Kidney (tissue), 13 donors: ENCODE measurements at regions not wholly inside any gene's neighbourhood (a gene's known extent, or its start where the extent isn't known, plus 50 kb on each side); places are given as distances from the start of the nearest gene placed in this dataset.

Experiments
- DNase-seq, 5 donors: peaks; one replicate each; pipeline ENCODE4 v3.0.0-alpha.2; 2013 to 2020
- FAIRE-seq: peaks from 2 replicates; lab custom pipeline; 2012; peaks lifted over from hg19 to GRCh38; lab: Jason Lieb, UNC
- H3K27ac ChIP-seq, 2 donors: one replicate each; pipeline ENCODE4 v1.7.0; 2013; ENCODE audit warnings: low read depth in 2 of 2, low read length in 2 of 2, inconsistent platforms in 1 of 2
- H3K27me3 ChIP-seq: one replicate; pipeline ENCODE4 v1.7.1; 2013; ENCODE audit warnings: low read length, inconsistent platforms; ENCODE audit not compliant: control insufficient read depth, insufficient read depth
- H3K36me3 ChIP-seq, 3 donors: one replicate each; pipeline versions ENCODE4 v1.7.0 to v1.7.1; 2013; ENCODE audit warnings: low read length in 3 of 3, control low read depth in 1 of 3, inconsistent platforms in 1 of 3; ENCODE audit not compliant: insufficient read depth in 3 of 3, control insufficient read depth in 2 of 3
- H3K4me1 ChIP-seq, 3 donors: one replicate each; pipeline versions ENCODE4 v1.7.0 to v1.7.1; 2013; ENCODE audit warnings: low read length in 3 of 3, inconsistent platforms in 1 of 3, low read depth in 1 of 3; ENCODE audit not compliant: control insufficient read depth in 2 of 3, insufficient read depth in 2 of 3
- H3K4me3 ChIP-seq, 3 donors: one replicate each; pipeline versions ENCODE4 v1.7.0 to v1.8.1; 2013; ENCODE audit warnings: low read length in 3 of 3, control low read depth in 1 of 3, inconsistent platforms in 1 of 3
- H3K9ac ChIP-seq, 3 donors: one replicate each; pipeline versions ENCODE4 v1.7.0 to v1.7.1; 2013; ENCODE audit warnings: low read length in 3 of 3, control low read depth in 1 of 3, inconsistent platforms in 1 of 3
- H3K9me3 ChIP-seq, 3 donors: one replicate each; pipeline versions ENCODE4 v1.7.0 to v1.7.1; 2013; ENCODE audit warnings: low read length in 3 of 3, control low read depth in 1 of 3, inconsistent platforms in 1 of 3; ENCODE audit not compliant: control insufficient read depth in 2 of 3, insufficient read depth in 1 of 3
- CTCF ChIP-seq: IDR thresholded peaks from 3 replicates; pipeline ENCODE4 v1.5.1; 2012; ENCODE audit warnings: mild to moderate bottlenecking, moderate library complexity, borderline replicate concordance; ENCODE audit not compliant: insufficient read depth; ENCODE audit errors: extremely low read depth
- intact Hi-C: fragments of 100-400 bp; cut with DNase I; formaldehyde crosslinking; loops from one replicate; pipeline ENCODE4 v1.11.1; 2022
- donor health status: control.
- donor health status: control.
- donor health status: control.
- donor health status: control.
- donor health status: control.
- donor health status: DM: yes; HTN: yes; CAD: no.
- donor health status: Normal renal cell carcinoma (clear cell type).

- Histone ChIP-seq H3K36me3 (no peaks in the 10 kb centered on the region), H3K27me3 (no peaks in the 10 kb centered on the region), H3K4me3 (no peak overlapping the region), H3K27ac (peak overlapping the region in 1 of 2 donors; percentile 10), H3K4me1 (peaks cover 5 to 39% (median 25%) of the 10 kb centered on the region in 3 donors), H3K9ac (no peak overlapping the region), H3K9me3 (no peaks in the 10 kb centered on the region)
- peak in 2 of 5 donors; percentile 15 to 65 for DNase-seq
- intact Hi-C loops: no loop called here
- no peak for TF ChIP-seq CTCF
- no peak for FAIRE-seq
Measured at GRCh38 chr2:8571792-8572499, 109.9 kb upstream of the ID2 start.

- no peak overlapping the region for H3K9ac ChIP-seq
- H3K36me3 ChIP-seq: no peaks in the 10 kb centered on the region
- no peaks in the 10 kb centered on the region for H3K9me3 ChIP-seq
- intact Hi-C loops: no loop called here
- peaks cover 5 to 39% (median 25%) of the 10 kb centered on the region in 3 donors for H3K4me1 ChIP-seq
- H3K4me3 ChIP-seq: no peak overlapping the region
- DNase-seq (peak in 1 of 5 donors; percentile 39), FAIRE-seq (no peak)
- TF ChIP-seq CTCF: no peak
- peak overlapping the region; percentile 68 to 92 for H3K27ac ChIP-seq
- no peaks in the 10 kb centered on the region for H3K27me3 ChIP-seq
Measured at GRCh38 chr2:8572712-8573233, 109.1 kb upstream of the ID2 start.

GRCh38 chr2:8573234-8573941, 108.5 kb upstream of the ID2 start:
- Histone ChIP-seq H3K9ac (no peak overlapping the region), H3K27me3 (no peaks in the 10 kb centered on the region), H3K9me3 (no peaks in the 10 kb centered on the region), H3K36me3 (no peaks in the 10 kb centered on the region), H3K4me1 (peaks cover 5 to 39% (median 25%) of the 10 kb centered on the region in 3 donors), H3K4me3 (no peak overlapping the region), H3K27ac (peak overlapping the region; percentile 68 to 92)
- intact Hi-C loops: no loop called here
- no peak for TF ChIP-seq CTCF
- FAIRE-seq (no peak), DNase-seq (peak in 4 of 5 donors; percentile 77 to 87 (median 82))
